ENCODE measurements at regions not wholly inside any gene's neighbourhood (a gene's known extent, or its start where the extent isn't known, plus 50 kb on each side); places are given as distances from the start of the nearest gene placed in this dataset.

DNA sequence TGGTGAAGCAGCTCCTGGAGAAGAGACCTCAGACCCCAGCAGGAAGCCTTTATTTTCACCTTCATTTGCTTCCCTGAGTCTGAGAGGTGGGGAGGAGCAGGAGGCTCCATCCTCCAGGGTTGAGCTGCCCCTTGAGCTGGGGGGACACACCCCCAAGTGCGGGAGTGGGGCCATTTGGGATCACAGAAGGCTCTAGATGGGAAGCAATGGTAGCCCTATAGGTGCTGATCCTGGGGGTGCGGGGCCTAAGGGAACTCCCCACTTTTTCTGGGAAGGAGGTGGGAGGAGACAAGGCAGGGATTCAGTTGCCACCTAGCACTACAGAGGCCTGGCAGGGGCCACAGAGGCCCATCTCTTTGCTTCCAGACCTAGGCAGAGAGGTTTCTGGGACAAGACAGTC lies 247.9 kb upstream of the CSF3R start (continued):
- TF ChIP-seq, protein P1, sequence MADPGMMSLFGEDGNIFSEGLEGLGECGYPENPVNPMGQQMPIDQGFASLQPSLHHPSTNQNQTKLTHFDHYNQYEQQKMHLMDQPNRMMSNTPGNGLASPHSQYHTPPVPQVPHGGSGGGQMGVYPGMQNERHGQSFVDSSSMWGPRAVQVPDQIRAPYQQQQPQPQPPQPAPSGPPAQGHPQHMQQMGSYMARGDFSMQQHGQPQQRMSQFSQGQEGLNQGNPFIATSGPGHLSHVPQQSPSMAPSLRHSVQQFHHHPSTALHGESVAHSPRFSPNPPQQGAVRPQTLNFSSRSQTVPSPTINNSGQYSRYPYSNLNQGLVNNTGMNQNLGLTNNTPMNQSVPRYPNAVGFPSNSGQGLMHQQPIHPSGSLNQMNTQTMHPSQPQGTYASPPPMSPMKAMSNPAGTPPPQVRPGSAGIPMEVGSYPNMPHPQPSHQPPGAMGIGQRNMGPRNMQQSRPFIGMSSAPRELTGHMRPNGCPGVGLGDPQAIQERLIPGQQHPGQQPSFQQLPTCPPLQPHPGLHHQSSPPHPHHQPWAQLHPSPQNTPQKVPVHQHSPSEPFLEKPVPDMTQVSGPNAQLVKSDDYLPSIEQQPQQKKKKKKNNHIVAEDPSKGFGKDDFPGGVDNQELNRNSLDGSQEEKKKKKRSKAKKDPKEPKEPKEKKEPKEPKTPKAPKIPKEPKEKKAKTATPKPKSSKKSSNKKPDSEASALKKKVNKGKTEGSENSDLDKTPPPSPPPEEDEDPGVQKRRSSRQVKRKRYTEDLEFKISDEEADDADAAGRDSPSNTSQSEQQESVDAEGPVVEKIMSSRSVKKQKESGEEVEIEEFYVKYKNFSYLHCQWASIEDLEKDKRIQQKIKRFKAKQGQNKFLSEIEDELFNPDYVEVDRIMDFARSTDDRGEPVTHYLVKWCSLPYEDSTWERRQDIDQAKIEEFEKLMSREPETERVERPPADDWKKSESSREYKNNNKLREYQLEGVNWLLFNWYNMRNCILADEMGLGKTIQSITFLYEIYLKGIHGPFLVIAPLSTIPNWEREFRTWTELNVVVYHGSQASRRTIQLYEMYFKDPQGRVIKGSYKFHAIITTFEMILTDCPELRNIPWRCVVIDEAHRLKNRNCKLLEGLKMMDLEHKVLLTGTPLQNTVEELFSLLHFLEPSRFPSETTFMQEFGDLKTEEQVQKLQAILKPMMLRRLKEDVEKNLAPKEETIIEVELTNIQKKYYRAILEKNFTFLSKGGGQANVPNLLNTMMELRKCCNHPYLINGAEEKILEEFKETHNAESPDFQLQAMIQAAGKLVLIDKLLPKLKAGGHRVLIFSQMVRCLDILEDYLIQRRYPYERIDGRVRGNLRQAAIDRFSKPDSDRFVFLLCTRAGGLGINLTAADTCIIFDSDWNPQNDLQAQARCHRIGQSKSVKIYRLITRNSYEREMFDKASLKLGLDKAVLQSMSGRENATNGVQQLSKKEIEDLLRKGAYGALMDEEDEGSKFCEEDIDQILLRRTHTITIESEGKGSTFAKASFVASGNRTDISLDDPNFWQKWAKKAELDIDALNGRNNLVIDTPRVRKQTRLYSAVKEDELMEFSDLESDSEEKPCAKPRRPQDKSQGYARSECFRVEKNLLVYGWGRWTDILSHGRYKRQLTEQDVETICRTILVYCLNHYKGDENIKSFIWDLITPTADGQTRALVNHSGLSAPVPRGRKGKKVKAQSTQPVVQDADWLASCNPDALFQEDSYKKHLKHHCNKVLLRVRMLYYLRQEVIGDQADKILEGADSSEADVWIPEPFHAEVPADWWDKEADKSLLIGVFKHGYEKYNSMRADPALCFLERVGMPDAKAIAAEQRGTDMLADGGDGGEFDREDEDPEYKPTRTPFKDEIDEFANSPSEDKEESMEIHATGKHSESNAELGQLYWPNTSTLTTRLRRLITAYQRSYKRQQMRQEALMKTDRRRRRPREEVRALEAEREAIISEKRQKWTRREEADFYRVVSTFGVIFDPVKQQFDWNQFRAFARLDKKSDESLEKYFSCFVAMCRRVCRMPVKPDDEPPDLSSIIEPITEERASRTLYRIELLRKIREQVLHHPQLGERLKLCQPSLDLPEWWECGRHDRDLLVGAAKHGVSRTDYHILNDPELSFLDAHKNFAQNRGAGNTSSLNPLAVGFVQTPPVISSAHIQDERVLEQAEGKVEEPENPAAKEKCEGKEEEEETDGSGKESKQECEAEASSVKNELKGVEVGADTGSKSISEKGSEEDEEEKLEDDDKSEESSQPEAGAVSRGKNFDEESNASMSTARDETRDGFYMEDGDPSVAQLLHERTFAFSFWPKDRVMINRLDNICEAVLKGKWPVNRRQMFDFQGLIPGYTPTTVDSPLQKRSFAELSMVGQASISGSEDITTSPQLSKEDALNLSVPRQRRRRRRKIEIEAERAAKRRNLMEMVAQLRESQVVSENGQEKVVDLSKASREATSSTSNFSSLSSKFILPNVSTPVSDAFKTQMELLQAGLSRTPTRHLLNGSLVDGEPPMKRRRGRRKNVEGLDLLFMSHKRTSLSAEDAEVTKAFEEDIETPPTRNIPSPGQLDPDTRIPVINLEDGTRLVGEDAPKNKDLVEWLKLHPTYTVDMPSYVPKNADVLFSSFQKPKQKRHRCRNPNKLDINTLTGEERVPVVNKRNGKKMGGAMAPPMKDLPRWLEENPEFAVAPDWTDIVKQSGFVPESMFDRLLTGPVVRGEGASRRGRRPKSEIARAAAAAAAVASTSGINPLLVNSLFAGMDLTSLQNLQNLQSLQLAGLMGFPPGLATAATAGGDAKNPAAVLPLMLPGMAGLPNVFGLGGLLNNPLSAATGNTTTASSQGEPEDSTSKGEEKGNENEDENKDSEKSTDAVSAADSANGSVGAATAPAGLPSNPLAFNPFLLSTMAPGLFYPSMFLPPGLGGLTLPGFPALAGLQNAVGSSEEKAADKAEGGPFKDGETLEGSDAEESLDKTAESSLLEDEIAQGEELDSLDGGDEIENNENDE (IDR thresholded peaks at IDR 0.05; ENCODE audit: insufficient replicate concordance, low read length) = no peak

All from H1 (cell line).